ENCODE measurements at regions not wholly inside any gene's neighbourhood (a gene's known extent, or its start where the extent isn't known, plus 50 kb on each side); places are given as distances from the start of the nearest gene placed in this dataset.

DNA sequence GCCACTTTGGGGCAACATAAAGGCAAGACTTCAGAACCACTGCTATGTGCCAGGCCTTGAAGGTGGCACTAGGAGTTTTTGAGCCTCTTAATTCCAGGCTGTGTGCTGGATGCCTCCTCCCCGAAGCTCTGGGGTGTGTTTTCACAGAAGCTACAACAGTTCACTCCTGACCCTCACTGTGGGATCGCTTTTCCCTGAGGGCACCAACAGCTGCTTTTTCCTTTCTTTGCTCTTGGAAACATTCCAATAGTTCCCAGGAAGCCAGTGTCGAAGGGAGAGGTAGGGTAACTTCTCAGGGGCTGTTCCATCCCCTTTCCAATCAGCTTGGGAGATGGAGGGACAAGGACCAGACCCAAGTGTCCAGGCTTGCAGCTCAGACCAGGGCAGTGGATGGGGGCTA, 153.4 kb downstream of the C1orf94 start:
- no peak for DNase-seq (ENCODE audit: low read depth, low spot score)

DNA sequence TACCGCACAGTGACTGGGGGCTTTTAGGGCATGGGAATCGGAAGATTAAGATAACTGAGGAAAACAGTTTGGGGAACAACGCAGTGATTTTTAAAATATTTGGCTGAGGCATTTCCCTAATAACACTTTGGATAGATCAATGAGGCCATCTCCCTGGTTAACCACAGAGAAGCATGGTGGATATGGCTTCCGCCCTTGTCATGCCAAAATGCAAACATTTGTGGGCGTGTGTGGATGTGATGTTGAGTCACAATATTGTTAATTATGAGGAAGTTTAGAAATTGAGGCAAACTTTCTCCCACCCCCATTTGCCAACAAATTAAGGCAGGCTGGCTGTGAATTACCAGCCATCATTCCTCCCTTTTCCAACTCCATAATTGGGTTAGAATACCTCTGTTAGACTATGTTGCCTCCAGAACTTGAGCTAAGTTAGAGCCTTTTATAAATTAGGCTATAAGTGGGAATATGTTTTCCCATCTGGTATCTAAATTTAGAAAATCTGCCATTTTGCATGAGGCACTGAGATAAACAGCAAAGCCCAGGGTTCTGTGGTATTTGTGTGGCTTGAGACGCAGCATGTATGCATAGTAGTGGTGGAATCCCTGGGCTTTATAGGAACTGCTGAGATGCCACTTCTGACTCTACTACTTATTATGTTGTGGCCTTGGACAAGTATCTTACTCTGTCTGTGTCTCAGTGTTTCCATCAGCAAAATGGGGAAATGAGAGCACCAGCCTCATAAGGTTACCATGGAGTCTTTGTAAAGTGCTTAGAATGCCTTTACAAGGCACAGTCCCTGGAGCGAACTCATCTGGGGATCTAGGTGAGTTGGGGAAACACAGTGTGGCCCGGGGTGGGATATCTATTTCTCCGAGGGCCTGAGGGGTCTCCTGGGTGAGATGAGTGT, 154.6 kb downstream of the C1orf94 start:
- no peak for DNase-seq (ENCODE audit: low read depth, low spot score)

DNA sequence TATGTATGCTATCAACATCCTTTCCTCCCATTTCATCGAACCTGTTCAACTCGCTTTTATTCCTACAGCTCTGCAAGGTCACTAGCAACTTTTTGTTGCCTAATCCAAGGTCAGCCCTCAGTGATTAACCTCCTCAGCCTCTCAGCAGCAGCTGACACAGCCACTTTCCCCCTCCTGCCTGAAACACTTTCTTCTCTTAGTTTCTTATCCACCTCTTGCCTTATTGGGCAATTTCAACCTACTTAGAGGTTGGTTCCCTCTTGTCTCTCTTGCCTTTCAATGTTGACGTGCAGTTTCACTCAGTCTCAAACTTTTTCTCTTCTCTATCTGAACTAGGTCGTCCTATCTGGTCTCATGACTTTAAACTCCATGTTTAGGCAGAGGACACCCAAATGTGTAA, 156.3 kb downstream of the C1orf94 start:
- no peak for DNase-seq (ENCODE audit: low read depth, low spot score)

DNA sequence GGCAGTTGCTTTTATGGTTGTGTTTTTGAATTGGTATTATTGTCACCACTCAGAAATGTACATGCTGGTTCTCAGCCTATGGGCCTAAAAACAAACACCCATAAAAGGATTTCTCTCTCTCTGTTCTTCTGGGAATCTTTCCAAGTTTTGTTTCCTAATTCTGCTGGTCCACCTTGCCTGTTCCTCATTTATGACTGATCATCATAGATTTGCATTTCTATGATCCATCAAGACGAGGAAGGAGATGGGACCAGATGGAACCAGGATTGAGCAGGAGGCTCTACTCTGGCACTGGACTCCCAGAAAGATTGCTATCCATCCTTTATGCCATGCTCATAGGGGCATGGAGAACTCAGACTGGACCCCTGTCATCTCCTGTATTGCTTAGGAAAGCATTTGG, 162.2 kb downstream of the C1orf94 start:
- no peak for DNase-seq (ENCODE audit: low read depth, low spot score)

DNA sequence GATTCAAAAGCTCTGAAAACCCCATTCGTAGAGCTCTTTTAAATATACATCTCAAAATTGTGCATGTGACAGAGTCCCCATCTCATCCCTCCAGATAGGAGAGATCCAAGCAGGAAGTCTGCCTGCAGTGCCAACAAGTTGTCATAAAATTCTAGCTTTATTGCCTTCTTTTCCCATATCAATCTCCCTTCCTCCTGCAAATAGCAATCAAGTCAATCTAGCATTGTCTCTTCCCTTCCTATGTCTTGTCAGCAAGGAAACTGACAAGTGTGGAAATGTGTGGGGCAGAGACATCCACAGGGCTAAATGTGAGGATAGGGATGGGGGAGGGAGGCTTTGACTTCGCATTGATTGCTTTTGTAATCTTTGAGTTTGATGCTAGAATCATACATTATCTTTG, 165.2 kb downstream of the C1orf94 start:
- DNase-seq (ENCODE audit: low read depth, low spot score) = no peak

DNA sequence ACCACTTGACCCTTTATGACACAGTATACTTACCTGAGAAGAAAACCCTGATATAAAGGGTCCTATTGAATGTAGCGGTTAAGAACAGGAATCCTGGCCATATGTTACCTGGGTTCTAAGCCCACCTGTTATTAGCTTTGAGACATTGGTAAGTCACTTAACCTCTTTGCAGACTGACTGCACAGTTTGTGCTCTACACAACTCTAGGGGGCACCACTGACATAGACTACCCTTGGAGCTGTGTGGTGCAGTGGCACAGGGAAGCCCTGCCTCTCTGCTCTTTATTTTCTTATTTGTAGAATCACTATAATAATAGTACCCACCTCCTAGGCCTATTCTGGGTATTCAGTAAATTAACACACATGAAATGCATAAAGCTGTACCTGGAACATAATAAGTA, 165.6 kb downstream of the C1orf94 start:
- DNase-seq (ENCODE audit: low read depth, low spot score) = no peak

DNA sequence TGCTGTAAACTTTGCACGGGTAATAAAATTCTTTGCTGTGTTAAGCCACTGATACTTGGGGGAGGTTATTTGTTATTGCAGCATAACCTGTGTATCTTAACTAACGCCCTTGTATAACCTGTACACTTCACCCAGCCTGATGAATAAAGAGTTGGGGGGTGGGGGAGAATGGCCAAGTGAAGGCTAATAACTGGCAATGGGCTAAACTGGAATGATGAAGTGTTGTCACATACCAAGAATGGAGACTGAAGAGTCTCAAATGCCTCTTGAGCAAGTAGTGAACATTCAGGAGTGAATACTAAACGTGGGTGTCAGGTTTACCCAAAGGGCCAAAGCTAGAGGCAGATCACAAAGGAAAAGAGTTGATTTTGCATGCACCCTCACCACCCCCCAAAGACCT, 169.4 kb downstream of the C1orf94 start:
- DNase-seq (ENCODE audit: low read depth, low spot score) = no peak

DNA sequence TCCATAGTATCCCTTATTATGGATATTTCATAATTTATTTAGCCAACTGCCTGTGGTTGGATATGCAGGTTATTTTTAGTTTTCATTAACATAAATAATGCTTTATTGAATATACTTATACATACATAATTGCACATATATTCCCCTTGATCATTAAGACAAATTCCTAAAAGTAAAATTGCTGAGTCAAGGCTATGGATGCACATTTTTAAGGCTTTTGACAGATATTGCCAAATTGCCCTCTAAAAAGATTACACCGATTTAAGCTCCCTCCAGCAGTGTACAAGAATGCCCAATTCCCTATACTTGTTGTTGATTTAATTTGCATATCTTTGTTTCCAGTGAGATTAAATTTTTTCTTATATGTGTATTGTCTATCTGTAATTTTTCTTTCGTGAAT, 176.7 kb downstream of the C1orf94 start:
- no peak for DNase-seq (ENCODE audit: low read depth, low spot score)

DNA sequence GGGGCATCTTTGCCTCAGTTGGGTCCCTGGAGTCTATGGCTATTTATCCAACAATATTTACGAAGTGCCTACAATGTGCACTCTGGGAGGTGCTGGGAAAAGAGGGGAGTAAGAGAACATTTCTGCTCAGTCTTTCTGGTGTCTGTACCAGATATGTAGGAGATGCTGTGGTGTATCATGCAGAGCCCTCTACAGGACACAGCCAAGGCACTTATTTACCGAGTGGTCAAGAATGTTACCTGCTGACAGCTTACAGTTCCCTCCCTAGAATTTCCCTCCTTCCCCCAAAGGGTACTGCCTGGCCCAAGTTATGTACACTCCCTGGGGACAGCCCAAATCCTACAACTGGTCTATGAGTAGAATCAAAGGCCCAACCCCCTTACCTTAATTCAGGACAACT, 177.7 kb downstream of the C1orf94 start:
- no peak for DNase-seq (ENCODE audit: low read depth, low spot score)

DNA sequence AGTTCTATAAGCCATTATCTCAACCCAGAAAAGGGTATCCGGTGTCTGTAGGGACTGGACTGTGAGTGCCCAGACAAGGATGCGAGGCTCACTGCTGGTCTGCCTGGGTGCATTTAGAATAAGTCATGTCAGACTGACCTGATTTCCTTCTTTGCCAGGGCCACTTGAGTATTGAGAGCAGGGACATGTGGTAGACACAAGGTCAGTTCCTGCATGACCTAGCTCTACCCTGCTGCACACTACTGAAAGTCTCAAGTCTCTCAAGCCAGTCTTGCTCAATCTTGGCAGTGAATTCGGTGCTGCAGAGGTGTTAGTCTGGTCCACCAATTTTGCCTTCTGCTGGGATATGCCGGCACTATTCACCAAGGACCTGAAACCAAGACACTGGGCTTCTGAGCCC, 180.1 kb downstream of the C1orf94 start:
- DNase-seq (ENCODE audit: low read depth, low spot score) = no peak

DNA sequence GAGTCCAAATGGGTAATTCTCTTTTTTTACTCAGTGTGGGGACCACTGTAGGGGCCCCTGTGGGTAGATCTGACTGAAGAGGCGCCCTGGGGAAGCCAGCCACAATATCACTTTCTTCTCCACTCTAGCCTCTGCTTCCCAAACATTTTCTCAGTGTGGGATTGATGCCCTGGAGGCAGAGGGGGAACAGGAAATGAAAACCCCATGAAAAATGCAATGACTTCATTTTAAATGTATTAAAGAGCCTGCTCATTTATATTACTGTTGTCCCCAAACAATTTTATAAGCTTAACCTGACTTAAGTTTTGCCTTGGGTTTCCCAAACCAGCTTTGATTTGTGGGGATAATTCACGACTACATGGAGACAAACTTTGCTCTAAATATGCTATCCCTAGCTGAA, 181.9 kb downstream of the C1orf94 start:
- no peak for DNase-seq (ENCODE audit: low read depth, low spot score)

DNA sequence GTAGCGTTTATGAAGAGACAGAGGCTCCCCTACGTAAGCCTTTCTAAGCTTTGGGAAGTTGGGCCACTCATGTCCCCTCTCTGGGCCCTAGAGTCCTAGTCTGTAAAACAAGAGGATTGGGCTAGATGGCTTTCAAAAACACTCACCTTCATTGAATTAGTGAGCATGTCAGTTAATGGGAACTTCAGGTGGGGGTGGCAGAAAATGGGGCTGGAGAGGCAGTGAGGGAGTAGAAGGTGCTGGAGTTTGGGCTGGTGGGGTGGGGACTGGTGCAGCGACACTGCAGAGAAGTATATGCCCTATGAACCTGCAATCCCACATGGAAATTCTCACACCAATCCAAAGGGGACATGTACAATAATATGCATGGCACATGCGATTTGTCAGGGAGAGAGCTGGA, 182.7 kb downstream of the C1orf94 start:
- DNase-seq (ENCODE audit: low read depth, low spot score) = no peak

DNA sequence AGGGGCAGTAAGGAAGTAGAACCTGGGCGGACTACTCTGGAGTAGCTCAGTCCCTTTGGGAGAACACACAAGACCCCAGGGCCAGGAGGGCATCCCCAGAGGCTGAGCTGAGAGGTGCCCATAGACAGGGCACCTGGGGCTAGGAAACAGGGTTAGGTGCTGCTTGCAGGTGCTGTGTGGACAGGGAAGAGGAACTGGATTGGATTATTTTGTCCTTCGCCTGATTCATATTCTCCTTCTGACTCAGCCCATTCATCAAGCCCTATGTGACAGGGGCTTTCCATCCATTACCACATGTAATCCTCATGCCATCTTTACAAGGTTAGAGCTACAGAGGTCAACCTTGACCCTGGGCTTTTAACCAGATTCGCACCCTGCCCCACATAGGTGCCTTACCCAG, 183.9 kb downstream of the C1orf94 start:
- no peak for DNase-seq (ENCODE audit: low read depth, low spot score)

DNA sequence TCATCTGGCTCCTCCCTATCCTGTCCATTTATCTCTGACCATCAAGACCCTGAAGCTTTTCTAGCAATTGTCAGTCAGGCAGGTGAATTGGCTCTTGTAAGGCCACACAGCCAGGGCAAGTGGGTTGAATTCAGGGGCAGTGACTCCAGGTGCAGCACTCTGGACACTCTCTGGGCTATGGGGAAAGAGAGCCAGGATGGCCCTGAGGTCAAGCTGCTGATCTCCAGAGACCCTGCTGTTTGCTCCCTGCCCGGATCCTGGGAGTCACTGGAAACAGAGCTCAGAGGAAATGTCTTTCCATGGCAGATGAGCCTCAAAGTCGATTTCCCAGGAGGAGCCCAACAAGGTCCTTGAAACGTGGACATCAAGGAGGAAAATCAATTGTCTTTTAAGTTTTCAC, 184.4 kb downstream of the C1orf94 start:
- no peak for DNase-seq (ENCODE audit: low read depth, low spot score)

DNA sequence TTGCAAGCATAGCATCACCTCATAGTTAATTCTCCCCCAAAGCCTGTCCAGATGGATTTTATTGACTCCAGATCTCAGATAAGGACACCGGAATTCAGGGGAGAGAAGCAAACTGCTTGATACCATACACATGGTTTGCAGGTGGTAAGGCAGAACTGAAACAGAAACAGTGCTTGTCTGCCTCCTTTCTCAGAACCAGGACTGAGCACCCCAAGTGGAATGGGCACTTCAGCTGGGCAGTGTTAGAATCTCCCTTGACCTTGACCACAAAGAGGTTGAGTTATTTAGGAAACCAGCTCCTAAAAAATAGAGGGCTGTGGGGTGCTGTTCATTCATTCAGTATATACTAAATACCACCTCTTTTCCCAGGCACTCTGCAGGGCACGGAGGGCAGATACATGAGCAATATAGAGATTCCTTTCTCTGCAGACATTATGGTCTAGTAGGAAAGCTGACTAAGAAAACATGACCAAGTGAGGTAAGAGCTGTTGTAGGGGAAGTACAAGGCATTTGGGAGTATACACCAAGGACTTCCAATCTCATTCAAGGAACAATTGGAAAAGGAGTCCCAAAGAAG, 185.2 kb downstream of the C1orf94 start:
- DNase-seq (ENCODE audit: low read depth, low spot score) = no peak

DNA sequence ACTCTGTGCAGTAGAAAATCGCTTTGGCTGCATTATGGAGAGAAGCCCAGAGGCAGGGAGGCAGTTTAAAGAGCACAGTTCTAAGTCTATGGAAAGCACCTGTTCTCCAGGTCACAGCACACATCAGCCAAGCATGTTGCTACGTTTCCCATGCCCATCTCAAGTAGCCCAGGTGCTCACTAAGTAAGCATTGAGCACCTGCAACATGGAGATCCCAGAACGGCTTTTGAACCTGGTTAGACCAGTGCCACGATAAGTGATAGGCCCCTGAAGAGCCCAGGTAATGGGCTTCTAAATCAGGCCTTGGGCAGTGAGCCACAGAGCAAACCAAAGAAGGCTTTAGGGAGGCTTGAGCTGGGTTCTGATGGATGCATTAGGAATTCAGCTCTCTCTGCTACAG, 186.2 kb downstream of the C1orf94 start:
- no peak for DNase-seq (ENCODE audit: low read depth, low spot score)

DNA sequence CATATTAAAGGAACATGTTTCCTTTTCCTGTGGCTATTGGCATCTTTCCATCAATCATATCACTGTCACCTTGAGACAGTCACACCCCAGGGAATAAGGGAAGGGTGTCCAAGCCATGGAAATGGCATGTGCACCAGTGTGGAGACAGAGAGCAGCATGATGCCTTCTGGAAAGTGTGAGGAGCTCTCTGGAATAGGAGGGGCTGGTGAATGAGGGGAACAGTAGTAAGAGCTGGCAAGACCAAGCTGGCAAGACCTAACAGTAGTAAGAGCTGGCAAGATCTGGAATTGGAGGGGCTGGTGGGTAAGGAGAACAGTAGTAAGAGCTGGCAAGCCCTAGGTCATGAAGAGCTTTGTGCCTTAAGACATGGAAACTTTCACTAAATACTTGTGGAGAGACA, 186.7 kb downstream of the C1orf94 start:
- no peak for DNase-seq (ENCODE audit: low read depth, low spot score)

DNA sequence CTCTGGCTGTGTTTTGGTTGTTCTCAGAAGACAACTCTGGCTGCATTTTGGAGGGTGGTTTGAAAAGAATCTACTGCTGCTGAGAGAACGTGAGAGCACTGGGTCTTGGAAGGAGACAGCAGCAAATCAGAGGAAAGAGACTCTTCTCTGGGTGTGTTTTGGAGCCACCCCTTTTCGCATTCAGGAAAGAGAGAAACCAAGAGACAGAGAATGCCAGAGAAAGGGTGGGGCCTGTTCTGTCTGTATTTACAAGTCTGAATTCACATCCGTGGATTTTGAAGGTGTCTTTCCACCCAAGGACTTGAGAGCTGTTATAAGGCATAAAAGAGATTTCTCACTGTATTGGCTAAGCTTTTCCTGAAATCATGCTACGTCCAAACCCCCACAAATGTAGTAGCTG, 187.2 kb downstream of the C1orf94 start:
- no peak for DNase-seq (ENCODE audit: low read depth, low spot score)

DNA sequence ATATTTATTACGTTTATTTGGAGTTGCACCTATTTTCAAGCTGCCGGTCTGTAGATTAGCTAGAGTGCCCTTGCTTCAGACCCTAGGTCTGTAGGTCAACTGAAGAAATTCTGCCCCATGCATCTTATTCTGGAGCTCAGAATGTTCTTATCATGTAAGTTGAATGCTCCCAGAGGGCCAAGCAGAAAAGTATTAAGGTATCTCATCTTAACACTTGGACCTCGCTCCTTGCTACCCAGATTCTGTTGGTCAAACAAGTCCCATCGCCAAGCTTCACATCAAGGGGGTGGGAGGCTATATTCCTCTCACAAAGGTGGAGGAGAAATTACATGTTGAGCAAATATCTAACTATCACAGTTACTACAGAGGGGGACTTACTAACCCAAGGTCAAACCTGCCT, 187.7 kb downstream of the C1orf94 start:
- no peak for DNase-seq (ENCODE audit: low read depth, low spot score)

DNA sequence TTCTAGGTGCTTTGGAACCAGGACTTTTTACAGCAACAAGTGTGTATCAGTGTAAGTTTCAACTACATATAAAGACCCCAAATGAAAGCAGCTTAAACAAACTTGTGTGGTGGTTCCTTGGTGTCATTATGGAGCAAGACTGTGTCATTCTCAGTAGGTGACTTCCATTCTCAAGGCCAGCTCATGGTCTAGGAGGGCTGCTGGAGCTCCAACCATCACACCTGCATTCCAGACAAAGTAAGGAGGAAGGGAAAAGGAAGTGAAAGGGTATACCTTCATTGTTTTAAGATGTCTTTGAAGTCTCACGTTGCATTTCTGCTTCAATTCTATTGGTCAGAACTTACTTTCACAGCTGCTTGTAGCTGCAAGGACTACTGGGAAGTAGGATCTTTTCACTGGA, 188.6 kb downstream of the C1orf94 start:
- DNase-seq (ENCODE audit: low read depth, low spot score) = no peak

DNA sequence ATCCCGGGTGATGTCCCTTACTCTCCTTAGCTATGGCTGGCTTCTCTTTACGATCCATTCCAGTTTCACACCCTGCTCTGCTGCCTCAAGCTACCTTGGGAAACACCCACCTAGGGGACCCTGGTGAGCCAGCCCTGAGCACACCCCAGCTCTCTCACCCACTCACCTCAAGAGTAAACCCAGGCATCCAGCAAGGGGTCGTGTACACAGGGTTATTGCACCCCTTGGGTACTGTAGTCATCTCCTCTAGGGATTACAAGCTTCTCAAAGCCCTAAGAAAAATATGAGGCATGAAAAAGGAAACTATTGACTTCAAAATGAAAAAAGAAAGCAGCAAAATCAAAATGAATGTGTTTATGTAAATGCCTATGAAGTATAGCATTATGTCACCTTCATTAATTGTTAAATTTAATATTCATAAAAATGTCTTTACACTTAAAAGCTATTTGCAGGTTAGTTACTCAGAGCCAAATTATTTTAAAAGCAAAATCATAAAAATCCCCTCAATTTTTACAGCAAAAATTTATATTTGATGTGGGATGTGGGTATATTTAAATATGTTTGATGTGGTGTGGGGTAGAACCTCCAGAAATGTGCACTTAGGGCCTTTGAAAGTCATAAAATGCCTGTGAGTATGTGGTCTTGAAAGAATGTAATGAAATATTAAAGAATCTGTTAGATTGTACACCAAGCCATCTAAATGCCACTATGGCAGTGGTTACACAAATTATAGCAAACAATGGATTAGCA, 190.3 kb downstream of the C1orf94 start:
- DNase-seq (ENCODE audit: low read depth, low spot score) = no peak

DNA sequence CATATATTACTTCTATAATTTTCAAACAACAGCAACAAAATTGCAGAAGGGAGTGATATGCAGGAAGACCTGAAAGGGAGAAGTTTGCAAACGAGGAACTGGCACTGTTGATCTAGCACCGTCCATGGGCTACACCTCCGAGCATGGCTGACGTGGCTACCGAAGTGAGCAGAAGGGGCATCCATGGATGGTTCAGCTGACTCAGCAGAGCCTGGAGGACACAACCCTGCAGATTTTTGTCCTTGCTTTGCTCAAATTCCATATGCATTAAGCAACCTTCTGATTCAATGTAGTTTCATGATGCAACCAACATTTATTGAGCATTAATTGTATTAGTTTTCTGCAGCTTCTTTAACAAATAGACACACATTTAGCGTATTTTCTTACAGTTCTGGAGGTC, 191.2 kb downstream of the C1orf94 start:
- no peak for DNase-seq (ENCODE audit: low read depth, low spot score)

Data from astrocyte of the hippocampus (primary cell).